Body of pancreas (tissue), 4 donors: ENCODE measurements at regions not wholly inside any gene's neighbourhood (a gene's known extent, or its start where the extent isn't known, plus 50 kb on each side); places are given as distances from the start of the nearest gene placed in this dataset.

Source experiments
- POLR2A ChIP-seq, 3 donors: fragments of 450-650 bp; IDR thresholded peaks; one replicate each; pipeline ENCODE4 v1.6.1; 2016; ENCODE audit warnings: antibody characterized with exemption in 3 of 3, mild to moderate bottlenecking in 2 of 3
- TF ChIP-seq, protein P1 (sequence below), 7 experiments: fragments of 450-650 bp in 4 of 7; fragments of 200-600 bp in 3 of 7; sonication (generic) in 3 of 7; IDR thresholded peaks; one replicate each; pipeline ENCODE4 v1.5.1; 2016 to 2019; ENCODE audit warnings: antibody characterized with exemption in 7 of 7

DNA sequence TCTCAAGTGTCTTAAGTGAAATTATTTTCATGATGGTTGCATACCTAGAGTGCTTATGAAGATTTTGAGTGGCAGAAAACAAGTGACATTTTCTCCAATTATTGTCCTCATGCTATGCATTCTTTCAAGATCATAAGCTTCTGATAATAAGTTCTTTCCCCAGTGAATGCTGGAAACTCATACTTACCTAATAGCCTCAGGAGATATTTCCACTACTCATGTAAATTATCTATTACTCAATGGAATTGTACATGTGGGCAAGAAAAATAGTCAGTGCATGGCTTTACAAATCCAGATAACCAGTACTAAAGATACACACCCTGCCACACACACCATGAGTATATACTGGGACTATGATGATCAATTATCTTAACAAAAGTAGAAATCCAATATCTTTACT is 1219.4 kb upstream of the C9orf72 start:
- TF ChIP-seq, protein P1, sequence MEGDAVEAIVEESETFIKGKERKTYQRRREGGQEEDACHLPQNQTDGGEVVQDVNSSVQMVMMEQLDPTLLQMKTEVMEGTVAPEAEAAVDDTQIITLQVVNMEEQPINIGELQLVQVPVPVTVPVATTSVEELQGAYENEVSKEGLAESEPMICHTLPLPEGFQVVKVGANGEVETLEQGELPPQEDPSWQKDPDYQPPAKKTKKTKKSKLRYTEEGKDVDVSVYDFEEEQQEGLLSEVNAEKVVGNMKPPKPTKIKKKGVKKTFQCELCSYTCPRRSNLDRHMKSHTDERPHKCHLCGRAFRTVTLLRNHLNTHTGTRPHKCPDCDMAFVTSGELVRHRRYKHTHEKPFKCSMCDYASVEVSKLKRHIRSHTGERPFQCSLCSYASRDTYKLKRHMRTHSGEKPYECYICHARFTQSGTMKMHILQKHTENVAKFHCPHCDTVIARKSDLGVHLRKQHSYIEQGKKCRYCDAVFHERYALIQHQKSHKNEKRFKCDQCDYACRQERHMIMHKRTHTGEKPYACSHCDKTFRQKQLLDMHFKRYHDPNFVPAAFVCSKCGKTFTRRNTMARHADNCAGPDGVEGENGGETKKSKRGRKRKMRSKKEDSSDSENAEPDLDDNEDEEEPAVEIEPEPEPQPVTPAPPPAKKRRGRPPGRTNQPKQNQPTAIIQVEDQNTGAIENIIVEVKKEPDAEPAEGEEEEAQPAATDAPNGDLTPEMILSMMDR (IDR thresholded peaks at IDR 0.05) = no peak
- TF ChIP-seq POLR2A (IDR thresholded peaks at IDR 0.05) = no peak
